IMR-90 (cell line): ENCODE measurements at regions not wholly inside any gene's neighbourhood (a gene's known extent, or its start where the extent isn't known, plus 50 kb on each side); places are given as distances from the start of the nearest gene placed in this dataset.

Experiments
- ATAC-seq: fragments of 200-7000 bp; cut with Tn5 transposase; 2 replicates; pipeline ENCODE4 v1.9.1; 2020; ENCODE audit warnings: low read depth, mild to moderate bottlenecking, moderate library complexity
- BruUV-seq: library from RNA; stranded (reverse); fragments of 400-500 nt; replicated peaks from 2 replicates; lab custom pipeline; 2021; lab: Mats Ljungman, UMichigan
- CTCF ChIA-PET: fragments of 300-600 bp; formaldehyde crosslinking; extraction: SDS; loops from one replicate; lab custom pipeline; 2021; ENCODE audit warnings: antibody characterized with exemption; lab: Yijun Ruan, JAX
- POLR2A ChIA-PET: fragments of 300-600 bp; sonication (Branson Sonifier 250); formaldehyde crosslinking; loops from one replicate; lab custom pipeline; 2022; ENCODE audit warnings: antibody characterized with exemption; ENCODE audit not compliant: unreplicated experiment; lab: Charles Lee
- DNase-seq: peaks from one replicate; pipeline ENCODE4 v3.0.0; 2013
- H2AFZ ChIP-seq: replicated peaks from 2 replicates; pipeline ENCODE3; 2013; ENCODE audit warnings: low read length, mild to moderate bottlenecking; ENCODE audit not compliant: poor library complexity
- H2AK5ac ChIP-seq: 2 replicates; pipeline ENCODE4 v1.6.1; 2013; ENCODE audit warnings: low read depth, low read length, inconsistent platforms
- H2AK9ac ChIP-seq: replicated peaks from 2 replicates; pipeline ENCODE3; 2013; ENCODE audit warnings: mild to moderate bottlenecking, low read depth, low read length, moderate library complexity; ENCODE audit not compliant: poor library complexity
- H2BK120ac ChIP-seq: 2 replicates; pipeline ENCODE4 v1.6.1; 2013; ENCODE audit warnings: low read depth, low read length, inconsistent platforms
- H2BK15ac ChIP-seq: 3 replicates; pipeline ENCODE4 v1.6.1; 2013; ENCODE audit warnings: low read depth, low read length, inconsistent platforms
- H2BK20ac ChIP-seq: 2 replicates; pipeline ENCODE4 v1.6.1; 2013; ENCODE audit warnings: low read depth, mild to moderate bottlenecking, inconsistent platforms, low read length, moderate library complexity
- H2BK5ac ChIP-seq: 2 replicates; pipeline ENCODE4 v1.6.1; 2013; ENCODE audit warnings: mild to moderate bottlenecking, low read depth, low read length, inconsistent platforms; ENCODE audit not compliant: poor library complexity, severe bottlenecking
- H3K14ac ChIP-seq: replicated peaks from 2 replicates; pipeline ENCODE4 v1.6.1; 2013; ENCODE audit warnings: low read depth, low read length, inconsistent platforms
- H3K18ac ChIP-seq: 2 replicates; pipeline ENCODE4 v1.6.1; 2013; ENCODE audit warnings: low read depth, low read length, control low read depth
- H3K23ac ChIP-seq: 2 replicates; pipeline ENCODE4 v1.6.1; 2013; ENCODE audit warnings: low read depth, low read length, inconsistent platforms
- H3K27ac ChIP-seq: 2 replicates; pipeline ENCODE4 v1.5.1; 2013; ENCODE audit warnings: mild to moderate bottlenecking, control low read depth, low read length; ENCODE audit not compliant: insufficient read depth
- H3K27me3 ChIP-seq: 2 replicates; pipeline ENCODE4 v1.6.1; 2013; ENCODE audit warnings: low read length; ENCODE audit not compliant: control insufficient read depth, insufficient read depth
- H3K36me3 ChIP-seq: 2 replicates; pipeline ENCODE4 v1.6.1; 2013; ENCODE audit warnings: low read length, mixed read lengths; ENCODE audit not compliant: control insufficient read depth, insufficient read depth
- H3K4ac ChIP-seq: 2 replicates; pipeline ENCODE4 v1.6.1; 2013; ENCODE audit warnings: low read depth, low read length, inconsistent platforms
- H3K4me1 ChIP-seq: 2 replicates; pipeline ENCODE4 v1.6.1; 2013; ENCODE audit warnings: low read length, mixed read lengths; ENCODE audit not compliant: control insufficient read depth, insufficient read depth
- H3K4me2 ChIP-seq: 2 replicates; pipeline ENCODE4 v1.6.1; 2013; ENCODE audit warnings: low read depth, mild to moderate bottlenecking, control low read depth, low read length, moderate library complexity
- H3K4me3 ChIP-seq: 2 replicates; pipeline ENCODE4 v1.5.1; 2013; ENCODE audit warnings: low read depth, mild to moderate bottlenecking, control low read depth, low read length, moderate library complexity; ENCODE audit not compliant: insufficient read depth
- H3K56ac ChIP-seq: 2 replicates; pipeline ENCODE4 v1.6.1; 2013; ENCODE audit warnings: low read length, inconsistent platforms; ENCODE audit not compliant: insufficient read depth; ENCODE audit errors: extremely low read depth
- H3K79me1 ChIP-seq, 2 experiments: 2 replicates each; pipeline ENCODE4 v1.6.1; 2013; ENCODE audit warnings: low read length in 2 of 2, inconsistent platforms in 1 of 2, low read depth in 1 of 2
- H3K9ac ChIP-seq: 2 replicates; pipeline ENCODE4 v1.6.1; 2013; ENCODE audit warnings: low read depth, low read length, control low read depth
- H3K9me1 ChIP-seq: 2 replicates; pipeline ENCODE4 v1.6.1; 2013; ENCODE audit warnings: low read length, inconsistent platforms; ENCODE audit not compliant: insufficient read depth
- H3K9me3 ChIP-seq: 2 replicates; pipeline ENCODE4 v1.6.1; 2013; ENCODE audit warnings: low read length; ENCODE audit not compliant: control insufficient read depth, insufficient read depth
- H4K20me1 ChIP-seq: 2 replicates; pipeline ENCODE4 v1.6.1; 2013; ENCODE audit warnings: low read length, inconsistent platforms; ENCODE audit not compliant: insufficient read depth
- H4K5ac ChIP-seq: 2 replicates; pipeline ENCODE4 v1.6.1; 2013; ENCODE audit warnings: mild to moderate bottlenecking, low read depth, low read length, control low read depth
- H4K8ac ChIP-seq, 2 experiments: 2 replicates each; pipeline ENCODE4 v1.6.1; 2013; ENCODE audit warnings: low read depth in 2 of 2, low read length in 2 of 2, control low read depth in 1 of 2, inconsistent platforms in 1 of 2
- H4K91ac ChIP-seq: 2 replicates; pipeline ENCODE4 v1.6.1; 2013; ENCODE audit warnings: low read depth, low read length, inconsistent platforms; ENCODE audit not compliant: insufficient read depth
- CEBPB ChIP-seq: IDR thresholded peaks from 2 replicates; pipeline ENCODE4 v1.6.1; 2012; ENCODE audit warnings: low read depth, low read length, improper control_type of control experiment
- CHD1 ChIP-seq: IDR thresholded peaks from 2 replicates; pipeline ENCODE4 v1.6.1; 2012; ENCODE audit warnings: low read depth, low read length, improper control_type of control experiment
- MAZ ChIP-seq: IDR thresholded peaks from 2 replicates; pipeline ENCODE4 v1.6.1; 2012; ENCODE audit warnings: low read depth, mild to moderate bottlenecking, low read length, improper control_type of control experiment, moderate library complexity, borderline replicate concordance
- NFE2L2 ChIP-seq: fragments of 150-350 bp; IDR thresholded peaks from 2 replicates; pipeline ENCODE4 v1.6.1; 2016; ENCODE audit warnings: low read depth, mild to moderate bottlenecking, low read length
- whole genome bisulfite sequencing, 2 experiments: methylation state at CpG; one replicate each; pipeline versions ENCODE4 v1.1.5 to v1.1.7; 2013; ENCODE audit warnings: missing lambda C conversion rate in 2 of 2; ENCODE audit not compliant: insufficient read length in 1 of 2; ENCODE audit errors: extremely low coverage in 2 of 2; 5-methylcytosine and 5-hydroxymethylcytosine counted together
- dilution Hi-C: fragments of 300-500 bp; cut with HindIII; formaldehyde crosslinking; loops from one replicate; pipeline ENCODE4 v1.14.3; 2018; ENCODE audit warnings: low sequenced_read_pairs; ENCODE audit not compliant: unreplicated experiment
- in situ Hi-C: fragments of 300-500 bp; cut with MboI; formaldehyde crosslinking; loops from 3 replicates; pipeline ENCODE4 v1.14.3; 2019; ENCODE audit warnings: low sequenced_read_pairs, inconsistent platforms, mixed read lengths
- intact Hi-C: fragments of 100-400 bp; cut with micrococcal nuclease; formaldehyde crosslinking; loops from 2 replicates; pipeline ENCODE4 v1.10.0; 2022
- TF ChIP-seq, protein P1 (sequence below): fragments of 150-350 bp; IDR thresholded peaks from 2 replicates; pipeline ENCODE4 v1.6.1; 2017; ENCODE audit warnings: mild to moderate bottlenecking, antibody characterized with exemption, low read length, low read depth
- TF ChIP-seq, protein P2 (sequence below): conservative IDR thresholded peaks from 2 replicates; pipeline ENCODE4 v1.5.1; 2012; ENCODE audit warnings: mild to moderate bottlenecking, low read depth, low read length, improper control_type of control experiment
- TF ChIP-seq, protein P3 (sequence below): fragments of 150-350 bp; IDR thresholded peaks from 2 replicates; pipeline ENCODE4 v1.6.1; 2016; ENCODE audit warnings: low read depth, mild to moderate bottlenecking, low read length, moderate library complexity, borderline replicate concordance

DNA sequence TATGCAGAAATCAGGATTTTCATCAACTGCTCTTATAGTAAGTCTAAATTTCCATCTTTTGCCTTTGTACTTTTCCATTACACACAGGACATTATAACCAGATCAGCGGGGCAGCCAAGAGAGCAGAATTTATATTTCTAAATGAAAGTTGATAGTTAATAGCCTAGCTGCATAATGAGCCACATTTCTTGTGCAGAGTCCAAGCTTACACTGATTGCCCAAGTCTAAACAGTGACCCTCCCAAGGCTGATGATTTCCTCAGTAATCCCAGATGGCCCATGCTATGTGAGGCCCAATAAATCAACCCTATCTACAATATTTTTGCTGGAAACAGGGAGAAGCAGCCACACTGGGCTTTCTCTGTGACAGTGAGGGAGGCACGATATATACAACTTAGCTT lies 475.8 kb upstream of the KCNMB2 start:
- no peak overlapping the region for H3K4me3 ChIP-seq
- in situ Hi-C loops: no loop called here

More for the DNA sequence above, 475.8 kb upstream of the KCNMB2 start:
- H3K4ac ChIP-seq: no peak overlapping the region
- H2AFZ ChIP-seq: no peak overlapping the region
- peak overlapping the region; percentile 63; the same call in 1 of the 2 replicates for H3K18ac ChIP-seq
- no peak overlapping the region for H3K56ac ChIP-seq
- dilution Hi-C loops (no loop called here), intact Hi-C loops (no loop called here)
- H3K14ac ChIP-seq: no peak overlapping the region
- DNase-seq (peak; percentile 71), ATAC-seq (peak; percentile 74)
- H3K79me1 ChIP-seq: no peaks in the 10 kb centered on the region
- no peak overlapping the region for H2AK9ac ChIP-seq
- H3K4me2 ChIP-seq: peak overlapping the region; percentile 75
- peak overlapping the region; percentile 66 for H2BK5ac ChIP-seq
- H3K27ac ChIP-seq: peak overlapping the region; percentile 44; the same call in 1 of the 2 replicates
- H3K36me3 ChIP-seq: no peaks in the 10 kb centered on the region
- CTCF ChIA-PET: no interaction called here
- TF ChIP-seq MAZ: no peak
- TF ChIP-seq, protein P1, sequence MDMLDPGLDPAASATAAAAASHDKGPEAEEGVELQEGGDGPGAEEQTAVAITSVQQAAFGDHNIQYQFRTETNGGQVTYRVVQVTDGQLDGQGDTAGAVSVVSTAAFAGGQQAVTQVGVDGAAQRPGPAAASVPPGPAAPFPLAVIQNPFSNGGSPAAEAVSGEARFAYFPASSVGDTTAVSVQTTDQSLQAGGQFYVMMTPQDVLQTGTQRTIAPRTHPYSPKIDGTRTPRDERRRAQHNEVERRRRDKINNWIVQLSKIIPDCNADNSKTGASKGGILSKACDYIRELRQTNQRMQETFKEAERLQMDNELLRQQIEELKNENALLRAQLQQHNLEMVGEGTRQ: no peak
- TF ChIP-seq NFE2L2: no peak
- TF ChIP-seq CEBPB: 0 out of 2 replicates have a peak, but pooled peaks have one; percentile 20
- no peak for TF ChIP-seq CHD1
- TF ChIP-seq, protein P2, sequence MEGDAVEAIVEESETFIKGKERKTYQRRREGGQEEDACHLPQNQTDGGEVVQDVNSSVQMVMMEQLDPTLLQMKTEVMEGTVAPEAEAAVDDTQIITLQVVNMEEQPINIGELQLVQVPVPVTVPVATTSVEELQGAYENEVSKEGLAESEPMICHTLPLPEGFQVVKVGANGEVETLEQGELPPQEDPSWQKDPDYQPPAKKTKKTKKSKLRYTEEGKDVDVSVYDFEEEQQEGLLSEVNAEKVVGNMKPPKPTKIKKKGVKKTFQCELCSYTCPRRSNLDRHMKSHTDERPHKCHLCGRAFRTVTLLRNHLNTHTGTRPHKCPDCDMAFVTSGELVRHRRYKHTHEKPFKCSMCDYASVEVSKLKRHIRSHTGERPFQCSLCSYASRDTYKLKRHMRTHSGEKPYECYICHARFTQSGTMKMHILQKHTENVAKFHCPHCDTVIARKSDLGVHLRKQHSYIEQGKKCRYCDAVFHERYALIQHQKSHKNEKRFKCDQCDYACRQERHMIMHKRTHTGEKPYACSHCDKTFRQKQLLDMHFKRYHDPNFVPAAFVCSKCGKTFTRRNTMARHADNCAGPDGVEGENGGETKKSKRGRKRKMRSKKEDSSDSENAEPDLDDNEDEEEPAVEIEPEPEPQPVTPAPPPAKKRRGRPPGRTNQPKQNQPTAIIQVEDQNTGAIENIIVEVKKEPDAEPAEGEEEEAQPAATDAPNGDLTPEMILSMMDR: no peak
- TF ChIP-seq, protein P3, sequence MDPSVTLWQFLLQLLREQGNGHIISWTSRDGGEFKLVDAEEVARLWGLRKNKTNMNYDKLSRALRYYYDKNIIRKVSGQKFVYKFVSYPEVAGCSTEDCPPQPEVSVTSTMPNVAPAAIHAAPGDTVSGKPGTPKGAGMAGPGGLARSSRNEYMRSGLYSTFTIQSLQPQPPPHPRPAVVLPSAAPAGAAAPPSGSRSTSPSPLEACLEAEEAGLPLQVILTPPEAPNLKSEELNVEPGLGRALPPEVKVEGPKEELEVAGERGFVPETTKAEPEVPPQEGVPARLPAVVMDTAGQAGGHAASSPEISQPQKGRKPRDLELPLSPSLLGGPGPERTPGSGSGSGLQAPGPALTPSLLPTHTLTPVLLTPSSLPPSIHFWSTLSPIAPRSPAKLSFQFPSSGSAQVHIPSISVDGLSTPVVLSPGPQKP: no peak
- no peak overlapping the region for H4K8ac ChIP-seq
- H3K23ac ChIP-seq: no peak overlapping the region
- H3K9ac ChIP-seq: no peak overlapping the region
- H2BK15ac ChIP-seq: no peak overlapping the region
- H4K20me1 ChIP-seq: no peaks in the 10 kb centered on the region
- WGBS, 2 experiments: no CpG with 5 or more reads among the region's 2 CpGs
- no peak overlapping the region for H2BK20ac ChIP-seq
- H3K4me1 ChIP-seq: peaks cover 7% of the 10 kb centered on the region
- no peak overlapping the region for H4K5ac ChIP-seq
- 0 out of 2 replicates have a peak overlapping the region, but pooled peaks have one; percentile 17 for H2BK120ac ChIP-seq
- POLR2A ChIA-PET: interaction anchor here (0.6 kb wide), 1 partner anchor 13 kb away, joined by 3 read pairs; no protein-coding TSS in a partner anchor
- H4K91ac ChIP-seq: no peak overlapping the region
- no TSS peak for BruUV-seq
- H3K9me3 ChIP-seq: no peaks in the 10 kb centered on the region
- H3K9me1 ChIP-seq: no peaks in the 10 kb centered on the region
- H3K27me3 ChIP-seq: no peaks in the 10 kb centered on the region
- H2AK5ac ChIP-seq: no peak overlapping the region
